Ascending aorta (tissue), 2 donors: ENCODE measurements at regions not wholly inside any gene's neighbourhood (a gene's known extent, or its start where the extent isn't known, plus 50 kb on each side); places are given as distances from the start of the nearest gene placed in this dataset.

Source experiments
- DNase-seq, 2 donors: peaks; one replicate each; pipeline ENCODE4 v3.0.0-alpha.2; 2019; ENCODE audit warnings: low spot score in 2 of 2
- H3K27ac ChIP-seq, 2 donors: fragments of 200-600 bp; sonication (generic); one replicate each; pipeline ENCODE4 v1.5.1; 2016 to 2017; ENCODE audit warnings: mild to moderate bottlenecking in 1 of 2
- H3K27me3 ChIP-seq: fragments of 200-600 bp; sonication (generic); one replicate; pipeline ENCODE4 v1.5.1; 2017
- H3K36me3 ChIP-seq, 2 donors: fragments of 200-600 bp; sonication (generic); one replicate each; pipeline ENCODE4 v1.5.1; 2016
- H3K4me1 ChIP-seq, 2 donors: fragments of 200-600 bp; sonication (generic); one replicate each; pipeline ENCODE4 v1.5.1; 2016 to 2017; ENCODE audit warnings: mild to moderate bottlenecking in 1 of 2
- H3K4me3 ChIP-seq, 2 donors: fragments of 200-600 bp; sonication (generic); one replicate each; pipeline ENCODE4 v1.5.1; 2016 to 2017; ENCODE audit warnings: mild to moderate bottlenecking in 1 of 2
- H3K9me3 ChIP-seq, 2 donors: fragments of 200-600 bp; sonication (generic); one replicate each; pipeline ENCODE4 v1.5.1; 2016
- intact Hi-C: fragments of 100-400 bp; cut with DNase I; formaldehyde crosslinking; loops from one replicate; pipeline ENCODE4 v1.15.1; 2023
- TF ChIP-seq, protein P1 (sequence below), 3 experiments: fragments of 200-600 bp in 2 of 3; fragments of 450-650 bp in 1 of 3; sonication (generic) in 2 of 3; IDR thresholded peaks; one replicate each; pipeline ENCODE4 v1.5.1; 2016 to 2019; ENCODE audit warnings: antibody characterized with exemption in 3 of 3, mild to moderate bottlenecking in 1 of 3, moderate library complexity in 1 of 3

- H3K4me1 ChIP-seq, result no peaks in the 10 kb centered on the region
- no peaks in the 10 kb centered on the region for H3K36me3 ChIP-seq
- TF ChIP-seq, protein P1, sequence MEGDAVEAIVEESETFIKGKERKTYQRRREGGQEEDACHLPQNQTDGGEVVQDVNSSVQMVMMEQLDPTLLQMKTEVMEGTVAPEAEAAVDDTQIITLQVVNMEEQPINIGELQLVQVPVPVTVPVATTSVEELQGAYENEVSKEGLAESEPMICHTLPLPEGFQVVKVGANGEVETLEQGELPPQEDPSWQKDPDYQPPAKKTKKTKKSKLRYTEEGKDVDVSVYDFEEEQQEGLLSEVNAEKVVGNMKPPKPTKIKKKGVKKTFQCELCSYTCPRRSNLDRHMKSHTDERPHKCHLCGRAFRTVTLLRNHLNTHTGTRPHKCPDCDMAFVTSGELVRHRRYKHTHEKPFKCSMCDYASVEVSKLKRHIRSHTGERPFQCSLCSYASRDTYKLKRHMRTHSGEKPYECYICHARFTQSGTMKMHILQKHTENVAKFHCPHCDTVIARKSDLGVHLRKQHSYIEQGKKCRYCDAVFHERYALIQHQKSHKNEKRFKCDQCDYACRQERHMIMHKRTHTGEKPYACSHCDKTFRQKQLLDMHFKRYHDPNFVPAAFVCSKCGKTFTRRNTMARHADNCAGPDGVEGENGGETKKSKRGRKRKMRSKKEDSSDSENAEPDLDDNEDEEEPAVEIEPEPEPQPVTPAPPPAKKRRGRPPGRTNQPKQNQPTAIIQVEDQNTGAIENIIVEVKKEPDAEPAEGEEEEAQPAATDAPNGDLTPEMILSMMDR (IDR thresholded peaks at IDR 0.05), result no peak
- H3K4me3 ChIP-seq, result no peak overlapping the region
- no peak for DNase-seq
- intact Hi-C loops, result loop anchor here (10.0 kb wide), 1 partner anchor 585 kb away; no protein-coding TSS in a partner anchor
- H3K9me3 ChIP-seq, result no peaks in the 10 kb centered on the region
- H3K27ac ChIP-seq, result no peak overlapping the region
- H3K27me3 ChIP-seq, result no peaks in the 10 kb centered on the region
Observed at GRCh38 chr17:68179926-68180285, 67.9 kb upstream of the AMZ2 start.

DNA sequence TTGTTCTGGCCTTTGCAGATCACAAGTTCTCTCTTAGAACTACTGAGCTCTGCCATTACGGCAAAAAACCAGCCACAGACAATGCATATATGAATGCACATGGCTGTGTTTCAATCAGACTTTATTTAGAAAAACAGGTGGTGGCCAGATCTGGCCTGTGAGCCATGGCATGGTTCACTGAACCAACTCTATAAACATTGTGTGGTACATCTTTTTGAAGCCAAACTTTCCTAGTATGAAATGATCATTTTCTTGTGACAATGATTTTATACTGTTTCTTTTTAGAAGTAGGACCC lies 65.9 kb upstream of the AMZ2 start:
- Histone ChIP-seq H3K27ac (no peak overlapping the region), H3K9me3 (no peaks in the 10 kb centered on the region), H3K4me1 (no peaks in the 10 kb centered on the region), H3K4me3 (no peak overlapping the region), H3K36me3 (no peaks in the 10 kb centered on the region), H3K27me3 (no peaks in the 10 kb centered on the region)
- DNase-seq, result no peak
- TF ChIP-seq, protein P1 (IDR thresholded peaks at IDR 0.05), result no peak
- intact Hi-C loops, result no loop called here

DNA sequence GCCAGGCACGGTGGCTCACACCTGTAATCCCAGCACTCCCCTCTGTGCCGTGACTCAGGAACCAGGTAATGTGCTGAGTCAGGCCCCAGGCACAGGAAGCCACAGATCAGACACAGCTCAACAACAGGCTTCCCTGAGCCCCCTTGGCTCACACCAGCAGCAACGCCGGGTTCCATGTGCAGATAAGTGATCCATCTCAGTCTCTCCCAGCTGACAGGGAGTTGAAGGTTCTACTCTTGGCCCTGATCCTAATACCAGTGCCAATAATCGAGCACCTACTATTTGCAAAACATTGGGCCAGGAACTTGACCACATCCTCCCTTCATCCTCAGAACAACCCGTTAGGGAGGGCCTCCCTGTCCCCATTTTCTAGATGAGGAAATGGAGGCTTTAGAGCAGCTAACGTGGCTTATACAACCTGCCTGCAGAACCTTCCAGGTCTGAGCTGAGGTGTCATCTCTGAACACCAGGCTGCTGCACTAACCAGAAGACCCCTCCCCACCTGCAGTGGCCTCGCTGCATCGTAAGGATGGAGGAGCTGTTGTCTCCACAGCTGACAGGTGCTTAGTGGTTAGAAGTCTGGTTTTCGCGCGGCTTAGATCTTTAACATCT lies 64.8 kb upstream of the AMZ2 start:
- intact Hi-C loops, result no loop called here
- no peaks in the 10 kb centered on the region for H3K4me1 ChIP-seq
- no peaks in the 10 kb centered on the region for H3K9me3 ChIP-seq
- no peaks in the 10 kb centered on the region for H3K36me3 ChIP-seq
- no peak overlapping the region for H3K27ac ChIP-seq
- no peak overlapping the region for H3K4me3 ChIP-seq
- no peaks in the 10 kb centered on the region for H3K27me3 ChIP-seq
- TF ChIP-seq, protein P1 (IDR thresholded peaks at IDR 0.05), result no peak
- no peak for DNase-seq

- H3K9me3 ChIP-seq, result no peaks in the 10 kb centered on the region
- no peak overlapping the region for H3K27ac ChIP-seq
- no peaks in the 10 kb centered on the region for H3K36me3 ChIP-seq
- no peaks in the 10 kb centered on the region for H3K4me1 ChIP-seq
- no peak overlapping the region for H3K4me3 ChIP-seq
- intact Hi-C loops, result no loop called here
- TF ChIP-seq, protein P1 (IDR thresholded peaks at IDR 0.05), result no peak
- H3K27me3 ChIP-seq, result no peaks in the 10 kb centered on the region
- DNase-seq, result no peak
Observed at GRCh38 chr17:68184141-68184571, 63.7 kb upstream of the AMZ2 start.

DNA sequence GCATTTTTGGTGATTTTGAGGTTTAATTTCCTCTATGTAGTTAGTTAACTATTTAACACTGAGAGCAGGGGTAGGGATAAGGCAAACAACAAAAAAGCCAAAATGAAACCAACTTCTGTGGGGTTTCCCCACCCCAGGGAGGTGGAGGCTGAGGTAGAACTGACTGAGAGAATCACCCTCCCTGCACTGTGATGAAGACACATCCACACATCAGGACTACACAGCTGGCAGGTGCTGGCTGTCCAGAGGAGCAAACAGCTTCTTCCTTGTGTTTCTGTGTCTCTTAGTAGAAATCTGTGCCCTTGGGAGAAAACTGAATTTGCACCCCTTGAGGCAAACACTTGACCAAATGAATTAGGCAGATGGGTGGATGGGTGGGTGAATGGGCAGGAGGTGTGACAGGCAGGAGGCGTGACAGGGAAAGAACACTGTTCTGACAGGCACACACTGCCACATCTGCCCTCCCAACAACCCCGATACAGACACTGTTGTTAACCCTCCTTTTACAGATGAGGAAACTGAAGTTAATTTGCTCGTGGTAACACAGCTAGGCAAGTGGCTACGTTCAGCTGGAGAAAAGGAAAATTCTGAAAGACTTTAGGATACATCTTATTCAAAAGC lies 62.9 kb upstream of the AMZ2 start:
- intact Hi-C loops, result no loop called here
- no peaks in the 10 kb centered on the region for H3K27me3 ChIP-seq
- no peaks in the 10 kb centered on the region for H3K4me1 ChIP-seq
- peak in 1 of 2 donors; percentile 40 for DNase-seq
- no peaks in the 10 kb centered on the region for H3K9me3 ChIP-seq
- H3K27ac ChIP-seq, result no peak overlapping the region
- H3K4me3 ChIP-seq, result no peak overlapping the region
- TF ChIP-seq, protein P1 (IDR thresholded peaks at IDR 0.05), result no peak
- no peaks in the 10 kb centered on the region for H3K36me3 ChIP-seq

DNA sequence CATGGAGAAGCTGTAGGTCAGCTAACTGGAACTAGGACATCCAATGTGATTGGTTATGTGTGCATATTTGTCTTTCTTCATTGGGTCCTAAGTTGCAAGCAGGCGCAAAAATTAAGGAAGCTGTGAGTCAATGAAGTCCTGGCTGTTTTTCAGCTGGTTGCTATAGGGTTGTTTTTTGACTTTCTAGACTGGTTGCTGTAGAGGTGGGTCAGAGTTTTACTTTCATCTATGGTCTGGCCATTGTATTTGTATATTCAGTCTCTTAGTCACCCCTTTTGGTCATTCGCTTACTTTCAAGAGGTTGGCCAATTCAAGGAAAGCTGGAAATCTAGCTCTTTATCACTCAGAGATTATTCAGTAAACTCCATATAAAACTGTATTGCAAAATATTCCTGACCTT lies 62.0 kb upstream of the AMZ2 start:
- H3K9me3 ChIP-seq, result no peaks in the 10 kb centered on the region
- H3K4me1 ChIP-seq, result no peaks in the 10 kb centered on the region
- TF ChIP-seq, protein P1 (IDR thresholded peaks at IDR 0.05), result no peak
- intact Hi-C loops, result no loop called here
- no peaks in the 10 kb centered on the region for H3K36me3 ChIP-seq
- no peak overlapping the region for H3K27ac ChIP-seq
- H3K27me3 ChIP-seq, result no peaks in the 10 kb centered on the region
- no peak overlapping the region for H3K4me3 ChIP-seq
- DNase-seq, result no peak
